IMR-90 (cell line): ENCODE measurements at regions not wholly inside any gene's neighbourhood (a gene's known extent, or its start where the extent isn't known, plus 50 kb on each side); places are given as distances from the start of the nearest gene placed in this dataset.

Experiments used
- ATAC-seq: fragments of 200-7000 bp; cut with Tn5 transposase; 2 replicates; pipeline ENCODE4 v1.9.1; 2020; ENCODE audit warnings: low read depth, mild to moderate bottlenecking, moderate library complexity
- BruUV-seq: library from RNA; stranded (reverse); fragments of 400-500 nt; replicated peaks from 2 replicates; lab custom pipeline; 2021; lab: Mats Ljungman, UMichigan
- CTCF ChIA-PET: fragments of 300-600 bp; formaldehyde crosslinking; extraction: SDS; loops from one replicate; lab custom pipeline; 2021; ENCODE audit warnings: antibody characterized with exemption; lab: Yijun Ruan, JAX
- POLR2A ChIA-PET: fragments of 300-600 bp; sonication (Branson Sonifier 250); formaldehyde crosslinking; loops from one replicate; lab custom pipeline; 2022; ENCODE audit warnings: antibody characterized with exemption; ENCODE audit not compliant: unreplicated experiment; lab: Charles Lee
- DNase-seq: peaks from one replicate; pipeline ENCODE4 v3.0.0; 2013
- H2AFZ ChIP-seq: replicated peaks from 2 replicates; pipeline ENCODE3; 2013; ENCODE audit warnings: low read length, mild to moderate bottlenecking; ENCODE audit not compliant: poor library complexity
- H2AK5ac ChIP-seq: 2 replicates; pipeline ENCODE4 v1.6.1; 2013; ENCODE audit warnings: low read depth, low read length, inconsistent platforms
- H2AK9ac ChIP-seq: replicated peaks from 2 replicates; pipeline ENCODE3; 2013; ENCODE audit warnings: mild to moderate bottlenecking, low read depth, low read length, moderate library complexity; ENCODE audit not compliant: poor library complexity
- H2BK120ac ChIP-seq: 2 replicates; pipeline ENCODE4 v1.6.1; 2013; ENCODE audit warnings: low read depth, low read length, inconsistent platforms
- H2BK15ac ChIP-seq: 3 replicates; pipeline ENCODE4 v1.6.1; 2013; ENCODE audit warnings: low read depth, low read length, inconsistent platforms
- H2BK20ac ChIP-seq: 2 replicates; pipeline ENCODE4 v1.6.1; 2013; ENCODE audit warnings: low read depth, mild to moderate bottlenecking, inconsistent platforms, low read length, moderate library complexity
- H2BK5ac ChIP-seq: 2 replicates; pipeline ENCODE4 v1.6.1; 2013; ENCODE audit warnings: mild to moderate bottlenecking, low read depth, low read length, inconsistent platforms; ENCODE audit not compliant: poor library complexity, severe bottlenecking
- H3K14ac ChIP-seq: replicated peaks from 2 replicates; pipeline ENCODE4 v1.6.1; 2013; ENCODE audit warnings: low read depth, low read length, inconsistent platforms
- H3K18ac ChIP-seq: 2 replicates; pipeline ENCODE4 v1.6.1; 2013; ENCODE audit warnings: low read depth, low read length, control low read depth
- H3K23ac ChIP-seq: 2 replicates; pipeline ENCODE4 v1.6.1; 2013; ENCODE audit warnings: low read depth, low read length, inconsistent platforms
- H3K27ac ChIP-seq: 2 replicates; pipeline ENCODE4 v1.5.1; 2013; ENCODE audit warnings: mild to moderate bottlenecking, control low read depth, low read length; ENCODE audit not compliant: insufficient read depth
- H3K27me3 ChIP-seq: 2 replicates; pipeline ENCODE4 v1.6.1; 2013; ENCODE audit warnings: low read length; ENCODE audit not compliant: control insufficient read depth, insufficient read depth
- H3K36me3 ChIP-seq: 2 replicates; pipeline ENCODE4 v1.6.1; 2013; ENCODE audit warnings: low read length, mixed read lengths; ENCODE audit not compliant: control insufficient read depth, insufficient read depth
- H3K4ac ChIP-seq: 2 replicates; pipeline ENCODE4 v1.6.1; 2013; ENCODE audit warnings: low read depth, low read length, inconsistent platforms
- H3K4me1 ChIP-seq: 2 replicates; pipeline ENCODE4 v1.6.1; 2013; ENCODE audit warnings: low read length, mixed read lengths; ENCODE audit not compliant: control insufficient read depth, insufficient read depth
- H3K4me2 ChIP-seq: 2 replicates; pipeline ENCODE4 v1.6.1; 2013; ENCODE audit warnings: low read depth, mild to moderate bottlenecking, control low read depth, low read length, moderate library complexity
- H3K4me3 ChIP-seq: 2 replicates; pipeline ENCODE4 v1.5.1; 2013; ENCODE audit warnings: low read depth, mild to moderate bottlenecking, control low read depth, low read length, moderate library complexity; ENCODE audit not compliant: insufficient read depth
- H3K56ac ChIP-seq: 2 replicates; pipeline ENCODE4 v1.6.1; 2013; ENCODE audit warnings: low read length, inconsistent platforms; ENCODE audit not compliant: insufficient read depth; ENCODE audit errors: extremely low read depth
- H3K79me1 ChIP-seq, 2 experiments: 2 replicates each; pipeline ENCODE4 v1.6.1; 2013; ENCODE audit warnings: low read length in 2 of 2, inconsistent platforms in 1 of 2, low read depth in 1 of 2
- H3K9ac ChIP-seq: 2 replicates; pipeline ENCODE4 v1.6.1; 2013; ENCODE audit warnings: low read depth, low read length, control low read depth
- H3K9me1 ChIP-seq: 2 replicates; pipeline ENCODE4 v1.6.1; 2013; ENCODE audit warnings: low read length, inconsistent platforms; ENCODE audit not compliant: insufficient read depth
- H3K9me3 ChIP-seq: 2 replicates; pipeline ENCODE4 v1.6.1; 2013; ENCODE audit warnings: low read length; ENCODE audit not compliant: control insufficient read depth, insufficient read depth
- H4K20me1 ChIP-seq: 2 replicates; pipeline ENCODE4 v1.6.1; 2013; ENCODE audit warnings: low read length, inconsistent platforms; ENCODE audit not compliant: insufficient read depth
- H4K5ac ChIP-seq: 2 replicates; pipeline ENCODE4 v1.6.1; 2013; ENCODE audit warnings: mild to moderate bottlenecking, low read depth, low read length, control low read depth
- H4K8ac ChIP-seq, 2 experiments: 2 replicates each; pipeline ENCODE4 v1.6.1; 2013; ENCODE audit warnings: low read depth in 2 of 2, low read length in 2 of 2, control low read depth in 1 of 2, inconsistent platforms in 1 of 2
- H4K91ac ChIP-seq: 2 replicates; pipeline ENCODE4 v1.6.1; 2013; ENCODE audit warnings: low read depth, low read length, inconsistent platforms; ENCODE audit not compliant: insufficient read depth
- BHLHE40 ChIP-seq: fragments of 150-350 bp; IDR thresholded peaks from 2 replicates; pipeline ENCODE4 v1.6.1; 2016; ENCODE audit warnings: mild to moderate bottlenecking, low read depth, low read length
- CHD1 ChIP-seq: IDR thresholded peaks from 2 replicates; pipeline ENCODE4 v1.6.1; 2012; ENCODE audit warnings: low read depth, low read length, improper control_type of control experiment
- FOS ChIP-seq: fragments of 150-350 bp; IDR thresholded peaks from 2 replicates; pipeline ENCODE4 v1.6.1; 2016; ENCODE audit warnings: low read depth, low read length
- MAFK ChIP-seq: IDR thresholded peaks from 2 replicates; pipeline ENCODE4 v1.6.1; 2012; ENCODE audit warnings: low read depth, low read length, improper control_type of control experiment
- MXI1 ChIP-seq: IDR thresholded peaks from 2 replicates; pipeline ENCODE4 v1.6.1; 2012; ENCODE audit warnings: low read depth, mild to moderate bottlenecking, low read length, moderate library complexity, borderline replicate concordance
- POLR2A ChIP-seq: IDR thresholded peaks from 2 replicates; pipeline ENCODE4 v1.6.1; 2012; ENCODE audit warnings: mild to moderate bottlenecking, low read depth, low read length
- RAD21 ChIP-seq: IDR thresholded peaks from 2 replicates; pipeline ENCODE4 v1.6.1; 2012; ENCODE audit warnings: low read length, improper control_type of control experiment
- RFX5 ChIP-seq: IDR thresholded peaks from 2 replicates; pipeline ENCODE4 v1.8.0; 2012; ENCODE audit warnings: low read depth, mild to moderate bottlenecking, low read length, moderate library complexity
- USF2 ChIP-seq: fragments of 150-350 bp; IDR thresholded peaks from 2 replicates; pipeline ENCODE4 v1.6.1; 2017; ENCODE audit warnings: mild to moderate bottlenecking, antibody characterized with exemption, low read length, low read depth
- WGBS, 2 experiments: methylation state at CpG; one replicate each; pipeline versions ENCODE4 v1.1.5 to v1.1.7; 2013; ENCODE audit warnings: missing lambda C conversion rate in 2 of 2; ENCODE audit not compliant: insufficient read length in 1 of 2; ENCODE audit errors: extremely low coverage in 2 of 2; 5-methylcytosine and 5-hydroxymethylcytosine counted together
- dilution Hi-C: fragments of 300-500 bp; cut with HindIII; formaldehyde crosslinking; loops from one replicate; pipeline ENCODE4 v1.14.3; 2018; ENCODE audit warnings: low sequenced_read_pairs; ENCODE audit not compliant: unreplicated experiment
- in situ Hi-C: fragments of 300-500 bp; cut with MboI; formaldehyde crosslinking; loops from 3 replicates; pipeline ENCODE4 v1.14.3; 2019; ENCODE audit warnings: low sequenced_read_pairs, inconsistent platforms, mixed read lengths
- intact Hi-C: fragments of 100-400 bp; cut with micrococcal nuclease; formaldehyde crosslinking; loops from 2 replicates; pipeline ENCODE4 v1.10.0; 2022

GRCh38 chr3:6508410-6508759, 352.5 kb upstream of the GRM7 start:
- no peak overlapping the region for H3K9ac ChIP-seq
- no peaks in the 10 kb centered on the region for H3K9me1 ChIP-seq
- H3K14ac ChIP-seq = no peak overlapping the region
- H3K4me3 ChIP-seq = no peak overlapping the region
- no peaks in the 10 kb centered on the region for H4K20me1 ChIP-seq
- no peaks in the 10 kb centered on the region for H3K79me1 ChIP-seq
- H4K8ac ChIP-seq = no peak overlapping the region
- CTCF ChIA-PET = no interaction called here
- H4K91ac ChIP-seq = no peak overlapping the region
- H4K5ac ChIP-seq = no peak overlapping the region
- H3K36me3 ChIP-seq = no peaks in the 10 kb centered on the region
- H3K27me3 ChIP-seq = no peaks in the 10 kb centered on the region
- H2AK9ac ChIP-seq = no peak overlapping the region
- no peak overlapping the region for H3K4ac ChIP-seq
- intact Hi-C loops (no loop called here), dilution Hi-C loops (no loop called here), in situ Hi-C loops (no loop called here)
- H3K18ac ChIP-seq = no peak overlapping the region
- no peak for ATAC-seq
- no peaks in the 10 kb centered on the region for H3K9me3 ChIP-seq
- no peak overlapping the region for H2AK5ac ChIP-seq
- no peak overlapping the region for H3K27ac ChIP-seq
- DNase-seq = no peak
- no peaks in the 10 kb centered on the region for H3K4me1 ChIP-seq
- H3K23ac ChIP-seq = no peak overlapping the region
- no peak overlapping the region for H2AFZ ChIP-seq
- H2BK20ac ChIP-seq = no peak overlapping the region
- H3K56ac ChIP-seq = no peak overlapping the region
- TF ChIP-seq POLR2A = no peak
- TF ChIP-seq FOS = no peak
- no peak for TF ChIP-seq MXI1
- no peak for TF ChIP-seq BHLHE40
- TF ChIP-seq CHD1 = no peak
- no peak for TF ChIP-seq RFX5
- no peak for TF ChIP-seq RAD21
- no peak for TF ChIP-seq MAFK
- TF ChIP-seq USF2 = no peak
- no peak overlapping the region for H2BK5ac ChIP-seq
- no peak overlapping the region for H3K4me2 ChIP-seq
- H2BK15ac ChIP-seq = no peak overlapping the region
- POLR2A ChIA-PET = no interaction called here
- no TSS peak for BruUV-seq
- no CpG with 5 or more reads among the region's 2 CpGs for WGBS, 2 experiments
- no peak overlapping the region for H2BK120ac ChIP-seq
